ENCODE measurements at regions not wholly inside any gene's neighbourhood (a gene's known extent, or its start where the extent isn't known, plus 50 kb on each side); places are given as distances from the start of the nearest gene placed in this dataset.
A peak's percentile ranks its signal among the peaks of the same experiment; 100 is the strongest.

- Mint-ChIP-seq H3K4me1 (ENCODE audit: low read depth, unreplicated experiment) (peaks cover 15% of the 10 kb centered on the region), H3K9me3 (ENCODE audit: unreplicated experiment) (peaks cover 2% of the 10 kb centered on the region), H3K36me3 (ENCODE audit: low read depth, unreplicated experiment) (no peaks in the 10 kb centered on the region), H3K27ac (ENCODE audit: unreplicated experiment) (no peak overlapping the region), H3K27me3 (ENCODE audit: low read depth, unreplicated experiment) (peaks cover 22% of the 10 kb centered on the region), H3K4me3 (ENCODE audit: unreplicated experiment) (no peak overlapping the region)
- Histone ChIP-seq H3K9ac (ENCODE audit: low read length) (no peak overlapping the region), H3K4me1 (ENCODE audit: insufficient read depth, low read length) (peaks cover 23% of the 10 kb centered on the region), H3K4me2 (ENCODE audit: low read length) (peak overlapping the region; percentile 4), H3K27me3 (ENCODE audit: insufficient read depth, low read length) (no peaks in the 10 kb centered on the region), H2AFZ (ENCODE audit: low read depth, low read length) (peak overlapping the region; percentile 6), H4K20me1 (ENCODE audit: insufficient read depth, low read length) (no peaks in the 10 kb centered on the region), H3K36me3 (ENCODE audit: insufficient read depth, low read length) (no peaks in the 10 kb centered on the region), H3K9me3 (ENCODE audit: insufficient read depth, low read depth, low read length) (no peaks in the 10 kb centered on the region), H3K4me3 (ENCODE audit: insufficient read depth, low read depth, low read length) (no peak overlapping the region), H3K27ac (ENCODE audit: low read depth, low read length) (no peak overlapping the region), H3K79me2 (ENCODE audit: insufficient read depth, low read length) (no peaks in the 10 kb centered on the region)
- TF ChIP-seq EZH2 (IDR thresholded peaks at IDR 0.05; ENCODE audit: insufficient read depth, low read length), result no peak
- TF ChIP-seq, protein P1, sequence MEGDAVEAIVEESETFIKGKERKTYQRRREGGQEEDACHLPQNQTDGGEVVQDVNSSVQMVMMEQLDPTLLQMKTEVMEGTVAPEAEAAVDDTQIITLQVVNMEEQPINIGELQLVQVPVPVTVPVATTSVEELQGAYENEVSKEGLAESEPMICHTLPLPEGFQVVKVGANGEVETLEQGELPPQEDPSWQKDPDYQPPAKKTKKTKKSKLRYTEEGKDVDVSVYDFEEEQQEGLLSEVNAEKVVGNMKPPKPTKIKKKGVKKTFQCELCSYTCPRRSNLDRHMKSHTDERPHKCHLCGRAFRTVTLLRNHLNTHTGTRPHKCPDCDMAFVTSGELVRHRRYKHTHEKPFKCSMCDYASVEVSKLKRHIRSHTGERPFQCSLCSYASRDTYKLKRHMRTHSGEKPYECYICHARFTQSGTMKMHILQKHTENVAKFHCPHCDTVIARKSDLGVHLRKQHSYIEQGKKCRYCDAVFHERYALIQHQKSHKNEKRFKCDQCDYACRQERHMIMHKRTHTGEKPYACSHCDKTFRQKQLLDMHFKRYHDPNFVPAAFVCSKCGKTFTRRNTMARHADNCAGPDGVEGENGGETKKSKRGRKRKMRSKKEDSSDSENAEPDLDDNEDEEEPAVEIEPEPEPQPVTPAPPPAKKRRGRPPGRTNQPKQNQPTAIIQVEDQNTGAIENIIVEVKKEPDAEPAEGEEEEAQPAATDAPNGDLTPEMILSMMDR (IDR thresholded peaks at IDR 0.05; ENCODE audit: insufficient read depth, low read depth, low read length), result no peak
- DNase-seq (ENCODE audit: low read depth) (peak; percentile 89), FAIRE-seq (no peak)
Observed at GRCh38 chr1:58409890-58410289, 136.6 kb downstream of the OMA1 start.

DNA sequence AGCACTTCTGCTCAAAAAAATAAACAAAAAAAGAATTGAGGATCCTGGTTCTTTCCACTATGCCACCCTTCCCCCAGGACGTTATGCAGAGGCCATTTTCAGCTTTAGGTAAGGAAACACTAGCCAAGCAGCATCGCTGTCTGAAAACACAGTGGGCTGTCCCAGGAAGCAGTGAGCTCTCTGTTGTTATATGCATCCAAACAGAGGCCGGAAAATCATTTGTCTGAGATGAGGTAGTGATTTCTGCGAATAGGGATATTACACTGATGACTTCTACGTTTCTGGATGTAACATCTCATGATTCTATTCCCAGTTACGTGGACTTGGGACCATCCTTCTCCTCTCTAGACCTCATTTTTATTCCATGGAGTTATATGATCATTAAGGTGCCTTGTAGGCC, 137.2 kb downstream of the OMA1 start:
- Histone ChIP-seq H3K27me3 (ENCODE audit: insufficient read depth, low read length) (no peaks in the 10 kb centered on the region), H3K36me3 (ENCODE audit: insufficient read depth, low read length) (no peaks in the 10 kb centered on the region), H4K20me1 (ENCODE audit: insufficient read depth, low read length) (no peaks in the 10 kb centered on the region), H3K27ac (ENCODE audit: low read depth, low read length) (peak overlapping the region; percentile 20), H3K4me2 (ENCODE audit: low read length) (peak overlapping the region; percentile 4), H3K79me2 (ENCODE audit: insufficient read depth, low read length) (no peaks in the 10 kb centered on the region), H3K4me3 (ENCODE audit: insufficient read depth, low read depth, low read length) (no peak overlapping the region), H3K9ac (ENCODE audit: low read length) (no peak overlapping the region), H3K4me1 (ENCODE audit: insufficient read depth, low read length) (peaks cover 23% of the 10 kb centered on the region), H2AFZ (ENCODE audit: low read depth, low read length) (peak overlapping the region; percentile 6), H3K9me3 (ENCODE audit: insufficient read depth, low read depth, low read length) (no peaks in the 10 kb centered on the region)
- Mint-ChIP-seq H3K27ac (ENCODE audit: unreplicated experiment) (no peak overlapping the region), H3K36me3 (ENCODE audit: low read depth, unreplicated experiment) (no peaks in the 10 kb centered on the region), H3K9me3 (ENCODE audit: unreplicated experiment) (peaks cover 2% of the 10 kb centered on the region), H3K4me1 (ENCODE audit: low read depth, unreplicated experiment) (peaks cover 15% of the 10 kb centered on the region), H3K27me3 (ENCODE audit: low read depth, unreplicated experiment) (peaks cover 25% of the 10 kb centered on the region), H3K4me3 (ENCODE audit: unreplicated experiment) (no peak overlapping the region)
- DNase-seq (ENCODE audit: low read depth), result no peak
- TF ChIP-seq EZH2 (IDR thresholded peaks at IDR 0.05; ENCODE audit: insufficient read depth, low read length), result no peak
- TF ChIP-seq, protein P1 (IDR thresholded peaks at IDR 0.05; ENCODE audit: insufficient read depth, low read depth, low read length), result no peak
- FAIRE-seq, result no peak

DNA sequence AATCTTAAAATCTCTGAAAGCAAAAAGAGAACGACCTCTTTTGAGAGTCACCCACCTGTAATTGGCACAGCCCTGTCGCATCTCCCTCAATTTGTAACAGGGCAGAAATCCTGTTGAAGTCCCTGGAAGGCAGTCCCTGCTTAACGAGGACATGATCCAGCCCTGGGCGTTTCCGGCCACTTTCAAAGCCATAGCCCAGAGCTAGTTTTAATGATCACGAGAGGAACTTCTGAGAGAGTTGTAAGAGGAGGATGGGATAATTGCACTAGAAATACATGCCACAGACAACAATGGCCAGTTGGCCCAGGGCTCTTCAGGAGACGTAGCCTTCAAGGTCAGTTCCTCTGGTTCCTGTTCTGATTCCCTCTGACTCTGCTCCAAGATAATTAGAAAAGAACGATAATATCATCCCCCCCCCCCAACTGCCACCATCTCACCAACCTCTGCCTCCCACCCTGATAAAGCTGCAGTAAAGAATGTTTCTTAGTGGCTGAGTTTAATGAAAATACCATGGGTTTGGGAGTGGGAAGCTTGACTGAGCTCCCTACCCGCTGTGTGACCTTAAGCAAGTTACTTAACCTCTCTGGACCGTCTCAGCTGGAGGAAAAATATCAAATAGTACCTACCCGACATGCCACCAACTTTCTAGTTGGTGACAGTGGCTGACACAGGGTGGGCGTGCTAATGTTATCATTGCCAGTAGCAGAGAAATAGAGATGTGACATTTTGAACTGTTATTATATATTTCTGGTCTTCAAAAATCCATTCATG, 140.0 kb downstream of the OMA1 start:
- Histone ChIP-seq H3K36me3 (ENCODE audit: insufficient read depth, low read length) (no peaks in the 10 kb centered on the region), H3K79me2 (ENCODE audit: insufficient read depth, low read length) (no peaks in the 10 kb centered on the region), H3K4me2 (ENCODE audit: low read length) (no peak overlapping the region), H3K9ac (ENCODE audit: low read length) (no peak overlapping the region), H3K27me3 (ENCODE audit: insufficient read depth, low read length) (no peaks in the 10 kb centered on the region), H4K20me1 (ENCODE audit: insufficient read depth, low read length) (no peaks in the 10 kb centered on the region), H3K4me1 (ENCODE audit: insufficient read depth, low read length) (peaks cover 19% of the 10 kb centered on the region), H3K4me3 (ENCODE audit: insufficient read depth, low read depth, low read length) (no peak overlapping the region), H3K27ac (ENCODE audit: low read depth, low read length) (no peak overlapping the region), H2AFZ (ENCODE audit: low read depth, low read length) (no peak overlapping the region), H3K9me3 (ENCODE audit: insufficient read depth, low read depth, low read length) (no peaks in the 10 kb centered on the region)
- TF ChIP-seq EZH2 (IDR thresholded peaks at IDR 0.05; ENCODE audit: insufficient read depth, low read length), result no peak
- TF ChIP-seq, protein P1 (IDR thresholded peaks at IDR 0.05; ENCODE audit: insufficient read depth, low read depth, low read length), result no peak
- Mint-ChIP-seq H3K36me3 (ENCODE audit: low read depth, unreplicated experiment) (peaks cover 2% of the 10 kb centered on the region), H3K27ac (ENCODE audit: unreplicated experiment) (no peak overlapping the region), H3K27me3 (ENCODE audit: low read depth, unreplicated experiment) (peaks cover 25% of the 10 kb centered on the region), H3K4me3 (ENCODE audit: unreplicated experiment) (no peak overlapping the region), H3K9me3 (ENCODE audit: unreplicated experiment) (peaks cover 2% of the 10 kb centered on the region), H3K4me1 (ENCODE audit: low read depth, unreplicated experiment) (peaks cover 8% of the 10 kb centered on the region)
- no peak for DNase-seq (ENCODE audit: low read depth)
- FAIRE-seq, result no peak

All from astrocyte (in vitro differentiated cells and primary cell).